GM12878 (cell line): ENCODE measurements at regions not wholly inside any gene's neighbourhood (a gene's known extent, or its start where the extent isn't known, plus 50 kb on each side); places are given as distances from the start of the nearest gene placed in this dataset.

Experiments
- ATAC-seq: fragments of 200-7000 bp; cut with Tn5 transposase; 3 replicates; pipeline ENCODE4 v1.9.1; 2020; ENCODE audit warnings: mild to moderate bottlenecking, moderate library complexity
- BruUV-seq: library from RNA; stranded (reverse); fragments of 400-500 nt; replicated peaks from 2 replicates; lab custom pipeline; 2021; lab: Mats Ljungman, UMichigan
- CTCF ChIA-PET: fragments of 300-600 bp; sonication (Branson Sonifier 250); formaldehyde crosslinking; extraction: SDS; loops from one replicate; lab custom pipeline; 2021; ENCODE audit warnings: inconsistent platforms; lab: Yijun Ruan, JAX
- POLR2A ChIA-PET: fragments of 350-600 bp; formaldehyde crosslinking; extraction: SDS; loops from one replicate; lab custom pipeline; 2021; ENCODE audit warnings: inconsistent platforms; lab: Charles Lee
- RAD21 ChIA-PET: fragments of 300-600 bp; sonication (Branson Sonifier 250); formaldehyde crosslinking; loops from one replicate; lab custom pipeline; 2023; ENCODE audit warnings: antibody characterized with exemption; ENCODE audit not compliant: unreplicated experiment; lab: Charles Lee
- SMC1A ChIA-PET: fragments of 300-600 bp; sonication (Branson Sonifier 250); formaldehyde crosslinking; loops from one replicate; lab custom pipeline; 2023; ENCODE audit not compliant: unreplicated experiment, uncharacterized antibody; lab: Charles Lee
- DNase-seq: peaks from one replicate; pipeline ENCODE4 v3.0.0-alpha.2; 2011; ENCODE audit warnings: low read depth, low spot score
- FAIRE-seq: peaks from 3 replicates; lab custom pipeline; 2011; peaks lifted over from hg19 to GRCh38; lab: Jason Lieb, UNC
- H2AFZ ChIP-seq: 2 replicates; pipeline ENCODE4 v1.6.0; 2011; ENCODE audit warnings: low read depth, low read length, control low read depth; ENCODE audit not compliant: control insufficient read depth
- H3K27ac ChIP-seq: 2 replicates; pipeline ENCODE4 v1.5.1; 2011; ENCODE audit warnings: control low read depth; ENCODE audit not compliant: control insufficient read depth, insufficient read depth
- H3K27me3 ChIP-seq, 2 experiments: replicated peaks in 1 of 2; 2 replicates each; pipeline versions ENCODE4 v1.6.0 to v1.6.1; 2011; ENCODE audit warnings: low read length in 1 of 2; ENCODE audit not compliant: control insufficient read depth in 2 of 2, insufficient read depth in 2 of 2
- H3K36me3 ChIP-seq, 2 experiments: 2 replicates each; pipeline ENCODE4 v1.5.1; 2011; ENCODE audit warnings: low read length in 1 of 2; ENCODE audit not compliant: control insufficient read depth in 2 of 2, insufficient read depth in 2 of 2
- H3K4me1 ChIP-seq: 2 replicates; pipeline ENCODE4 v1.6.1; 2011; ENCODE audit warnings: mild to moderate bottlenecking, low read length, moderate library complexity, mixed read lengths; ENCODE audit not compliant: control insufficient read depth, insufficient read depth
- H3K4me2 ChIP-seq: 2 replicates; pipeline ENCODE4 v1.6.0; 2011; ENCODE audit warnings: control low read depth; ENCODE audit not compliant: control insufficient read depth, insufficient read depth
- H3K4me3 ChIP-seq: fragments of 200-600 bp; sonication (generic); 2 replicates; pipeline ENCODE4 v1.5.1; 2016
- H3K79me2 ChIP-seq: 2 replicates; pipeline ENCODE4 v1.6.0; 2011; ENCODE audit warnings: low read length; ENCODE audit not compliant: control insufficient read depth, insufficient read depth
- H3K9ac ChIP-seq: 2 replicates; pipeline ENCODE4 v1.8.0; 2011; ENCODE audit warnings: low read length, control low read depth, mixed read lengths; ENCODE audit not compliant: control insufficient read depth, insufficient read depth
- H3K9me3 ChIP-seq: replicated peaks from 3 replicates; pipeline ENCODE4 v1.5.1; 2011; ENCODE audit warnings: mild to moderate bottlenecking, low read length; ENCODE audit not compliant: control insufficient read depth, insufficient read depth
- H4K20me1 ChIP-seq: 2 replicates; pipeline ENCODE4 v1.6.0; 2011; ENCODE audit not compliant: control insufficient read depth, insufficient read depth
- BMI1 ChIP-seq: fragments of 450-650 bp; IDR thresholded peaks from 2 replicates; pipeline ENCODE4 v1.6.1; 2016; ENCODE audit warnings: mild to moderate bottlenecking, moderate library complexity, borderline replicate concordance
- CBX5 ChIP-seq: sonication (generic); IDR thresholded peaks from 2 replicates; pipeline ENCODE4 v1.6.1; 2016; ENCODE audit warnings: low read depth, moderate library complexity, mild to moderate bottlenecking, inconsistent platforms
- CREM ChIP-seq: IDR thresholded peaks from 2 replicates; pipeline ENCODE4 v1.6.1; 2014; ENCODE audit warnings: antibody characterized with exemption, low read depth
- DPF2 ChIP-seq: fragments of 450-650 bp; IDR thresholded peaks from 2 replicates; pipeline ENCODE4 v1.6.1; 2017; ENCODE audit warnings: mild to moderate bottlenecking
- EGR1 ChIP-seq, 2 experiments: IDR thresholded peaks; 1 replicate in 1 of 2; 2 replicates in 1 of 2; pipeline ENCODE4 v1.6.1; 2011 to 2012; ENCODE audit warnings: low read depth in 2 of 2, low read length in 2 of 2, borderline replicate concordance in 1 of 2, mild to moderate bottlenecking in 1 of 2, moderate library complexity in 1 of 2
- KAT2A ChIP-seq: conservative IDR thresholded peaks from 2 replicates; pipeline ENCODE4 v1.6.1; 2011; ENCODE audit warnings: low read depth, low read length; ENCODE audit not compliant: control insufficient read depth
- MTA2 ChIP-seq: fragments of 450-650 bp; IDR thresholded peaks from 2 replicates; pipeline ENCODE4 v1.6.1; 2016; ENCODE audit warnings: low read depth, mild to moderate bottlenecking, moderate library complexity
- MTA3 ChIP-seq: IDR thresholded peaks from 2 replicates; pipeline ENCODE4 v1.6.1; 2012; ENCODE audit warnings: low read length, inconsistent platforms, borderline replicate concordance
- MYB ChIP-seq: fragments of 150-350 bp; IDR thresholded peaks from 2 replicates; pipeline ENCODE4 v1.6.1; 2014; ENCODE audit warnings: mild to moderate bottlenecking, low read depth, low read length, borderline replicate concordance
- NFIC ChIP-seq: IDR thresholded peaks from 2 replicates; pipeline ENCODE4 v1.6.1; 2012; ENCODE audit warnings: low read depth, mild to moderate bottlenecking, inconsistent platforms, low read length, moderate library complexity
- NFYA ChIP-seq: IDR thresholded peaks from 2 replicates; pipeline ENCODE4 v1.6.1; 2011; ENCODE audit warnings: low read depth, mild to moderate bottlenecking, low read length, improper control_type of control experiment, borderline replicate concordance
- NRF1 ChIP-seq: conservative IDR thresholded peaks from 2 replicates; pipeline ENCODE4 v1.6.1; 2011; ENCODE audit warnings: mild to moderate bottlenecking, low read depth, low read length, improper control_type of control experiment
- RAD21 ChIP-seq: IDR thresholded peaks from 2 replicates; pipeline ENCODE4 v1.6.1; 2011; ENCODE audit warnings: mild to moderate bottlenecking, low read depth, low read length, moderate library complexity; ENCODE audit not compliant: insufficient read depth
- SP1 ChIP-seq: IDR thresholded peaks from one replicate; pipeline ENCODE4 v1.6.1; 2011; ENCODE audit warnings: low read depth, low read length
- SUZ12 ChIP-seq: fragments of 200-600 bp; sonication (generic); IDR thresholded peaks from one replicate; pipeline ENCODE4 v1.6.1; 2018; ENCODE audit warnings: antibody characterized with exemption, mild to moderate bottlenecking; ENCODE audit not compliant: unreplicated experiment
- YBX1 ChIP-seq: fragments of 450-650 bp; IDR thresholded peaks from 2 replicates; pipeline ENCODE4 v1.6.1; 2016; ENCODE audit warnings: antibody characterized with exemption
- YY1 ChIP-seq: IDR thresholded peaks from 2 replicates; pipeline ENCODE4 v1.6.1; 2011; ENCODE audit warnings: low read depth, mild to moderate bottlenecking, low read length
- ZBTB33 ChIP-seq: fragments of 450-650 bp; IDR thresholded peaks from 2 replicates; pipeline ENCODE4 v1.6.1; 2017; ENCODE audit warnings: mild to moderate bottlenecking
- ZNF217 ChIP-seq: fragments of 450-650 bp; IDR thresholded peaks from 2 replicates; pipeline ENCODE4 v1.6.1; 2017; ENCODE audit warnings: antibody characterized with exemption, mild to moderate bottlenecking
- WGBS: methylation state at CpG from one replicate; pipeline ENCODE4 v1.1.6; 2016; ENCODE audit warnings: low lambda C conversion rate; ENCODE audit not compliant: insufficient replicate concordance, insufficient coverage; ENCODE audit errors: missing lambda C conversion rate; 5-methylcytosine and 5-hydroxymethylcytosine counted together
- in situ Hi-C: fragments of 300-500 bp; cut with MboI; formaldehyde crosslinking; loops from 9 replicates; pipeline ENCODE4 v1.14.3; 2018; ENCODE audit warnings: mixed read lengths
- intact Hi-C: fragments of 100-400 bp; cut with micrococcal nuclease; formaldehyde crosslinking; loops from one replicate; pipeline ENCODE4 v1.14.2; 2022; ENCODE audit not compliant: unreplicated experiment
- TF ChIP-seq, protein P1 (sequence below): IDR thresholded peaks from 2 replicates; pipeline ENCODE4 v1.6.1; 2012; ENCODE audit warnings: low read depth, low read length, improper control_type of control experiment

- DNase-seq, result no peak
- 19% methylated on average over 3 of the region's 3 CpGs for WGBS
- intact Hi-C loops, result no loop called here
- Histone ChIP-seq H4K20me1 (no peaks in the 10 kb centered on the region), H3K27ac (no peak overlapping the region), H3K4me3 (no peak overlapping the region), H3K27me3 (no peaks in the 10 kb centered on the region), H2AFZ (no peak overlapping the region), H3K9ac (no peak overlapping the region), H3K36me3 (no peaks in the 10 kb centered on the region)
- ChIA-PET CTCF (no interaction called here), SMC1A (interaction anchor here (0.5 kb wide), 1 partner anchor 530 kb away, joined by 3 read pairs; no protein-coding TSS in a partner anchor), POLR2A (no interaction called here)
- ATAC-seq, result no peak
- FAIRE-seq, result no peak
- in situ Hi-C loops, result loop anchor here (10.0 kb wide), 1 partner anchor 775 kb away; no protein-coding TSS in a partner anchor
- TF ChIP-seq EGR1 (IDR thresholded peaks at IDR 0.05; ENCODE audit: borderline replicate concordance in 1 of 2, low read depth in 2 of 2, low read length in 2 of 2) (no peak), BMI1 (no peak), NRF1 (no peak), MTA2 (no peak)
- TF ChIP-seq, all 136 proteins: peak for 0
- H3K79me2 ChIP-seq, result no peaks in the 10 kb centered on the region
- H3K9me3 ChIP-seq, result no peaks in the 10 kb centered on the region
- RAD21 ChIA-PET, result no interaction called here
- no peak overlapping the region for H3K4me2 ChIP-seq
- no peaks in the 10 kb centered on the region for H3K4me1 ChIP-seq
- BruUV-seq, result no TSS peak
Measured at GRCh38 chr6:163950159-163950558, 535.6 kb downstream of the QKI start.

GRCh38 chr6:163949431-163949830, 534.9 kb downstream of the QKI start:
- Histone ChIP-seq H3K36me3 (no peaks in the 10 kb centered on the region), H3K79me2 (no peaks in the 10 kb centered on the region), H2AFZ (no peak overlapping the region), H3K27me3 (no peaks in the 10 kb centered on the region), H3K9ac (no peak overlapping the region), H3K27ac (no peak overlapping the region), H3K4me1 (no peaks in the 10 kb centered on the region), H4K20me1 (no peaks in the 10 kb centered on the region), H3K4me3 (no peak overlapping the region), H3K9me3 (no peaks in the 10 kb centered on the region), H3K4me2 (no peak overlapping the region)
- no TSS peak for BruUV-seq
- ATAC-seq, result no peak
- RAD21 ChIA-PET, result no interaction called here
- in situ Hi-C loops, result no loop called here
- DNase-seq, result no peak
- POLR2A ChIA-PET, result no interaction called here
- 77% methylated on average over 4 of the region's 4 CpGs for WGBS
- no peak for FAIRE-seq
- CTCF ChIA-PET, result no interaction called here
- SMC1A ChIA-PET, result no interaction called here
- intact Hi-C loops, result no loop called here
- TF ChIP-seq MTA3 (no peak), ZBTB33 (no peak), DPF2 (no peak), ZNF217 (no peak), CBX5 (no peak), NFIC (no peak), RAD21 (no peak), NFYA (no peak), YY1 (no peak), CREM (no peak), SUZ12 (no peak), YBX1 (no peak), SP1 (no peak), MYB (no peak), KAT2A (no peak)
- TF ChIP-seq, protein P1, sequence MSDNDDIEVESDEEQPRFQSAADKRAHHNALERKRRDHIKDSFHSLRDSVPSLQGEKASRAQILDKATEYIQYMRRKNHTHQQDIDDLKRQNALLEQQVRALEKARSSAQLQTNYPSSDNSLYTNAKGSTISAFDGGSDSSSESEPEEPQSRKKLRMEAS, result no peak
